Adrenal gland (tissue), 5 donors: ENCODE measurements at regions not wholly inside any gene's neighbourhood (a gene's known extent, or its start where the extent isn't known, plus 50 kb on each side); places are given as distances from the start of the nearest gene placed in this dataset.

Experiments used
- POLR2A ChIP-seq, 2 donors: fragments of 450-650 bp; IDR thresholded peaks; one replicate each; pipeline ENCODE4 v1.6.1; 2017; ENCODE audit warnings: antibody characterized with exemption in 2 of 2, mild to moderate bottlenecking in 2 of 2, moderate library complexity in 1 of 2
- TF ChIP-seq, protein P1 (sequence below), 6 experiments: fragments of 450-650 bp in 4 of 6; fragments of 200-600 bp in 2 of 6; sonication (generic) in 1 of 6; IDR thresholded peaks; 1 replicate in 5 of 6; 2 replicates in 1 of 6; pipeline versions ENCODE4 v1.5.1 to v1.8.0; 2016 to 2021; ENCODE audit warnings: antibody characterized with exemption in 6 of 6, mild to moderate bottlenecking in 2 of 6, moderate library complexity in 1 of 6
- donor health status: DM: no; HTN: no; CAD: no.

DNA sequence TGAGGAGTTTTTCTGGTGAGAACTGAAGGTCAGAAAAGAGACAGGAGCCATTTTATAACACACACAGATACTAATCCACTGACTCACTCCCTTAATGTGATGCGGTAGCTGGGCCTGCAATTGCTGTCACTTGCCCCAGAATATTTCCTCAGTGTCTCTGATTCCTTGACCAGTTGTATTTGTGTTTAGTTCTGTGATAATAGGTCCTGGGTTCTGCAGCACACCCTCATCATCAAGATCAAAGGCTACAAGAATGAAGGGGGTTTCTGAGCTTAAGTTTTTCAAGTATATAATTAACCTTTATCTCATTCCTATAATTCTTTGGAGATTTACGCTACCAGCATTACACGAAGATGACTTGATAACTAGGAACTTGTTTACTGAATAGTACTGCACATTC is 576.5 kb upstream of the CPXCR1 start:
- TF ChIP-seq, protein P1, sequence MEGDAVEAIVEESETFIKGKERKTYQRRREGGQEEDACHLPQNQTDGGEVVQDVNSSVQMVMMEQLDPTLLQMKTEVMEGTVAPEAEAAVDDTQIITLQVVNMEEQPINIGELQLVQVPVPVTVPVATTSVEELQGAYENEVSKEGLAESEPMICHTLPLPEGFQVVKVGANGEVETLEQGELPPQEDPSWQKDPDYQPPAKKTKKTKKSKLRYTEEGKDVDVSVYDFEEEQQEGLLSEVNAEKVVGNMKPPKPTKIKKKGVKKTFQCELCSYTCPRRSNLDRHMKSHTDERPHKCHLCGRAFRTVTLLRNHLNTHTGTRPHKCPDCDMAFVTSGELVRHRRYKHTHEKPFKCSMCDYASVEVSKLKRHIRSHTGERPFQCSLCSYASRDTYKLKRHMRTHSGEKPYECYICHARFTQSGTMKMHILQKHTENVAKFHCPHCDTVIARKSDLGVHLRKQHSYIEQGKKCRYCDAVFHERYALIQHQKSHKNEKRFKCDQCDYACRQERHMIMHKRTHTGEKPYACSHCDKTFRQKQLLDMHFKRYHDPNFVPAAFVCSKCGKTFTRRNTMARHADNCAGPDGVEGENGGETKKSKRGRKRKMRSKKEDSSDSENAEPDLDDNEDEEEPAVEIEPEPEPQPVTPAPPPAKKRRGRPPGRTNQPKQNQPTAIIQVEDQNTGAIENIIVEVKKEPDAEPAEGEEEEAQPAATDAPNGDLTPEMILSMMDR (IDR thresholded peaks at IDR 0.05), result no peak
- no peak for TF ChIP-seq POLR2A (IDR thresholded peaks at IDR 0.05)
